ENCODE measurements at regions not wholly inside any gene's neighbourhood (a gene's known extent, or its start where the extent isn't known, plus 50 kb on each side); places are given as distances from the start of the nearest gene placed in this dataset.

DNA sequence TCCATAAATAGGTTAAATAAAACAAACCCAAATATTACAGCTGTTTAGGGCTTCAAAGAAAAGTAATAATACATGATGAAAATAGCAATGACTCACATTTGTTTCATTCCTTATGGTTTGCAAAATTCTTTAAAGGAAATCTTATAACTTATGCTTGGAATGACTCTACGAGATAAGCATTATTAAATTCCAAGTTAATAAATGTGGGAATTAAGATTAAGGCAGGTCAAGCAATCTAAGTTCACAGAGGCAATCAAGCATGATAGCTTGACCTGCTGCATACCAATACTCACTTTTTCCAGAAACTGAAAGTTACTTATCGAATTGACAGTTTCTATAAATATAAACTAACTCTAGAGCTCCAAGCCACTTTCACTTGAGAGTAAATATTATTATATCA lies 1002.9 kb upstream of the SEL1L start:
- no peak for DNase-seq (ENCODE audit: low read depth)
- TF ChIP-seq POLR2A (IDR thresholded peaks at IDR 0.05; ENCODE audit: extremely low read depth, insufficient read length) (no peak), MYC (IDR thresholded peaks at IDR 0.05; ENCODE audit: low read depth, low read length) (no peak)
- TF ChIP-seq, protein P1, sequence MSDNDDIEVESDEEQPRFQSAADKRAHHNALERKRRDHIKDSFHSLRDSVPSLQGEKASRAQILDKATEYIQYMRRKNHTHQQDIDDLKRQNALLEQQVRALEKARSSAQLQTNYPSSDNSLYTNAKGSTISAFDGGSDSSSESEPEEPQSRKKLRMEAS (IDR thresholded peaks at IDR 0.05; ENCODE audit: low read depth, low read length), result no peak
- TF ChIP-seq, protein P2, sequence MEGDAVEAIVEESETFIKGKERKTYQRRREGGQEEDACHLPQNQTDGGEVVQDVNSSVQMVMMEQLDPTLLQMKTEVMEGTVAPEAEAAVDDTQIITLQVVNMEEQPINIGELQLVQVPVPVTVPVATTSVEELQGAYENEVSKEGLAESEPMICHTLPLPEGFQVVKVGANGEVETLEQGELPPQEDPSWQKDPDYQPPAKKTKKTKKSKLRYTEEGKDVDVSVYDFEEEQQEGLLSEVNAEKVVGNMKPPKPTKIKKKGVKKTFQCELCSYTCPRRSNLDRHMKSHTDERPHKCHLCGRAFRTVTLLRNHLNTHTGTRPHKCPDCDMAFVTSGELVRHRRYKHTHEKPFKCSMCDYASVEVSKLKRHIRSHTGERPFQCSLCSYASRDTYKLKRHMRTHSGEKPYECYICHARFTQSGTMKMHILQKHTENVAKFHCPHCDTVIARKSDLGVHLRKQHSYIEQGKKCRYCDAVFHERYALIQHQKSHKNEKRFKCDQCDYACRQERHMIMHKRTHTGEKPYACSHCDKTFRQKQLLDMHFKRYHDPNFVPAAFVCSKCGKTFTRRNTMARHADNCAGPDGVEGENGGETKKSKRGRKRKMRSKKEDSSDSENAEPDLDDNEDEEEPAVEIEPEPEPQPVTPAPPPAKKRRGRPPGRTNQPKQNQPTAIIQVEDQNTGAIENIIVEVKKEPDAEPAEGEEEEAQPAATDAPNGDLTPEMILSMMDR (IDR thresholded peaks at IDR 0.05; ENCODE audit: low read depth, low read length), result no peak

DNA sequence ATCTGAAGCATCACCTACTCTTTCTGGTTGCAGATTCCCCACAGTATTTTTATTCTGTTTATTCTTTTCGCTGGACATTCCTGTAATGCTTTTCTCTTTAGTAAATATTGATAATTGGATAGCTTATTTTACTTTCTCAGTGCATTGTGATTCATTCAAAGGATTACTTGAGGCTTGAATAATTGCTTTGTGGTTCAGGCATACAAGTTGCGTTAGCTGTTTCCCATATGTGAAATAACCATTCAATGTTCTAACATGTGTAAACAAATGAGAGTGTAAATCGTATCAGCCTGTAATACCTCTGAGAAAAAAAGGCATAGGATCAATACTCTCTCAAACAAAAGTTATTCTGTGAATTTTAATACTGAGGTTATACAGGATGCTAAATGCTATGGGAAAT lies 1004.2 kb upstream of the SEL1L start:
- no peak for DNase-seq (ENCODE audit: low read depth)
- H3K4me3 ChIP-seq (ENCODE audit: low read depth, low read length), result no peak overlapping the region

More for the DNA sequence above, 1002.9 kb upstream of the SEL1L start:
- H3K4me3 ChIP-seq (ENCODE audit: low read depth, low read length), result no peak overlapping the region

DNA sequence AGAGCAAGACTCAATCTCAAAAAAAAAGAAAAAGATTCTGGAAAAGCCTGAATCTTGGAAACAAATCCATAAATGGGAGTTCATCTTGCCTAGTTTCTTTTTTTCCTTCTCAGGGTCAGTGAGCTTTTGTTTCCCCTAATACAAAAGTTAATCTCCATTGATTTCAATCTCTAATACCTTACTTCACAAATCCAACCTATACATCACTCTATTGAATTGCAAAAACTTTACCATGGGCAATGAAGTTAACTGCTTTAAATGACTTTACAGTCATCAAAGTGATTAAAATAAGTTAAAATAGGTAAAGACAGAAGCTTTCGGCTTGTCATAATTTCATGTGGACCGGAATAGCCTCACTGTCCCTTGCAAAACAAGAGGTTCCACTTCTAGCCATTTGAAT lies 1012.7 kb upstream of the SEL1L start:
- no peak for DNase-seq (ENCODE audit: low read depth)
- no peak for TF ChIP-seq MYC (IDR thresholded peaks at IDR 0.05; ENCODE audit: low read depth, low read length)
- no peak overlapping the region for H3K4me3 ChIP-seq (ENCODE audit: low read depth, low read length)

More for the DNA sequence above, 1004.2 kb upstream of the SEL1L start:
- no peak for TF ChIP-seq MYC (IDR thresholded peaks at IDR 0.05; ENCODE audit: low read depth, low read length)
- no peak for TF ChIP-seq POLR2A (IDR thresholded peaks at IDR 0.05; ENCODE audit: extremely low read depth, insufficient read length)
- TF ChIP-seq, protein P1 (IDR thresholded peaks at IDR 0.05; ENCODE audit: low read depth, low read length), result no peak
- TF ChIP-seq, protein P2 (IDR thresholded peaks at IDR 0.05; ENCODE audit: low read depth, low read length), result no peak

DNA sequence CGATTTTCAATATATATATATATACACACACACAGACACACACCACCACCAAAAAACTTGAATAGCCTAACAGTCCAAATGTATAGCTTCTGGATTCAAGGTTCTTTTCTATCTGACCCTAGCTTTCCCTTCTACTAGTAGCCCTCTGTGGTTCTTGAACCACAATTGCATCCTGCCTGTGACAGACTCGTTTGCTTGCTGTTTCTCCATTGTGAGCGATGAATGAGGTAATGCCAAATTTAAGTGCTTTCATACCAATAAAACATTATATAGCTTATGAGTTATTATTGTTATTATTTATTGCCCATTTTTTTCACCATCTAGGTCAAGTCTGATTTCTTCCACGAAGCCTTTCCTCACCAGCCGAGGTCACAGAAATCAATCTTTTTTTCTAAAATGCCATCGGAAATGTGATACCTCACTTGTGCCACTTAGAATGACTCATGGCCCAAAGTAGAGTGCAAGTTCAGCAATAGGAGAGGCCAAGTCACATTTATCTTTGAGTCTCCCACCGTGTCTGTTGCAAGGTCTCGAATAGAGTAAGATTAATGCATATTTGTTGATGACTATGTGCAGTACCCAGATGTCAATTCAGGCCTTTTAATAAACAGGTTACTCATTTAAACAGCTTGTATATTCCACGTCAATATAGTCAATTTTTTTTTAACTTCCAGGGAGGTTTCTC lies 1015.8 kb upstream of the SEL1L start:
- H3K4me3 ChIP-seq (ENCODE audit: low read depth, low read length), result no peak overlapping the region
- DNase-seq (ENCODE audit: low read depth), result no peak
- TF ChIP-seq POLR2A (IDR thresholded peaks at IDR 0.05; ENCODE audit: extremely low read depth, insufficient read length) (no peak), MYC (IDR thresholded peaks at IDR 0.05; ENCODE audit: low read depth, low read length) (no peak)
- TF ChIP-seq, protein P2 (IDR thresholded peaks at IDR 0.05; ENCODE audit: low read depth, low read length), result no peak
- TF ChIP-seq, protein P1 (IDR thresholded peaks at IDR 0.05; ENCODE audit: low read depth, low read length), result no peak

DNA sequence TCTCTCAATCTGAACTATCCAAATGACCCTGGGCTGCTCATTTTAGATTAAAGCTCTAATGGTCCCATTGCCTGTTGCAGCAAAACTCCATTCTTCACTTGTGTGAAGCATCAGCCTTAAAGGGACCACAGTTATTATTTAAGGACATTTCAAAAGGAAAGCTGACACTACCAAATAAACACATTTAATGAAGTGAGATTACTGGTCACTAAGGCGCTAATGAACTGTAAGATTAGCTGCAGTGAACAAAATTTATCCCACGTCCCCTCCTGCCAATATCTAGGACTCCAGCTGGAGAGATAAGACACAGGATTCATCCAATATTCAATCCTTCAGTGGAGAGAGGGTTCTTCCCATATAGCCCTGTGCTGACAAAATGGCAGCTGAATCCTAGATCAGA lies 1029.2 kb upstream of the SEL1L start:
- DNase-seq (ENCODE audit: low read depth), result no peak
- H3K4me3 ChIP-seq (ENCODE audit: low read depth, low read length), result no peak overlapping the region
- no peak for TF ChIP-seq MYC (IDR thresholded peaks at IDR 0.05; ENCODE audit: low read depth, low read length)
- TF ChIP-seq, protein P1 (IDR thresholded peaks at IDR 0.05; ENCODE audit: low read depth, low read length), result no peak
- TF ChIP-seq, protein P2 (IDR thresholded peaks at IDR 0.05; ENCODE audit: low read depth, low read length), result no peak
- no peak for TF ChIP-seq POLR2A (IDR thresholded peaks at IDR 0.05; ENCODE audit: extremely low read depth, insufficient read length)

DNA sequence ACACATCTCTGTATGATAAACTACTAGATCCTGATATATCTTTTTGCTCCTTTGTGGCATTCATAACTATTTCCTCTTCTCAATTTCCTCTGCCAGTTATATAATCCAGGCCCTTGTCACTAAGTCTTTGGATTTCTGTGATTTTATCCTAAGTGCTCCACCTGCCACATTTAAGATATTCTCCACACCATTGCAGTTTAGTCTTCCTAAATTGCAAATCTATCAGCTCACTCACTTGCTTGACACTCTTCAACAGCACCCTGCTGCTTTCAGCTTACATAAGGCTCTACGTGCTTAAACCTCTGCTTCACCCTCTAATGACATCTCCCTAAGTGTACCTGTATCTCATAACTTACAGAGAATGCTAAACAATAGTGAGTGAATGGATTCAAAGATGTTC lies 1032.2 kb upstream of the SEL1L start:
- H3K4me3 ChIP-seq (ENCODE audit: low read depth, low read length), result no peak overlapping the region
- TF ChIP-seq MYC (IDR thresholded peaks at IDR 0.05; ENCODE audit: low read depth, low read length) (no peak), POLR2A (IDR thresholded peaks at IDR 0.05; ENCODE audit: extremely low read depth, insufficient read length) (no peak)
- TF ChIP-seq, protein P1 (IDR thresholded peaks at IDR 0.05; ENCODE audit: low read depth, low read length), result no peak
- TF ChIP-seq, protein P2 (IDR thresholded peaks at IDR 0.05; ENCODE audit: low read depth, low read length), result no peak
- DNase-seq (ENCODE audit: low read depth), result no peak

Data from NB4 (cell line).